GM12892 (cell line): ENCODE measurements at regions not wholly inside any gene's neighbourhood (a gene's known extent, or its start where the extent isn't known, plus 50 kb on each side); places are given as distances from the start of the nearest gene placed in this dataset.

Experiments
- DNase-seq: peaks from one replicate; pipeline ENCODE4 v3.0.0; 2011; ENCODE audit not compliant: insufficient read length
- FAIRE-seq: peaks from 2 replicates; lab custom pipeline; 2011; peaks lifted over from hg19 to GRCh38; lab: Jason Lieb, UNC
- POLR2A ChIP-seq: IDR thresholded peaks from 2 replicates; pipeline ENCODE4 v1.6.1; 2011; ENCODE audit warnings: low read depth, low read length, control low read depth
- POLR2AphosphoS5 ChIP-seq: IDR thresholded peaks from 2 replicates; pipeline ENCODE4 v1.6.1; 2011; ENCODE audit warnings: low read depth, low read length, control low read depth
- TAF1 ChIP-seq: IDR thresholded peaks from 2 replicates; pipeline ENCODE4 v1.6.1; 2011; ENCODE audit warnings: low read depth, mild to moderate bottlenecking, control low read depth, low read length, borderline replicate concordance

GRCh38 chr2:118339386-118339785 lies 251.1 kb downstream of the INSIG2 start:
- TF ChIP-seq POLR2A: no peak
- no peak for TF ChIP-seq TAF1
- TF ChIP-seq POLR2AphosphoS5: no peak
- no peak for FAIRE-seq
- no peak for DNase-seq

GRCh38 chr2:118333664-118334063 lies 245.4 kb downstream of the INSIG2 start:
- FAIRE-seq: no peak

GRCh38 chr2:118325321-118325955 lies 237.2 kb downstream of the INSIG2 start:
- TF ChIP-seq POLR2AphosphoS5 (no peak), POLR2A (no peak), TAF1 (no peak)
- FAIRE-seq: no peak
- DNase-seq: no peak

More at GRCh38 chr2:118333664-118334063, 245.4 kb downstream of the INSIG2 start:
- DNase-seq: no peak
- TF ChIP-seq TAF1: no peak
- no peak for TF ChIP-seq POLR2AphosphoS5
- no peak for TF ChIP-seq POLR2A

GRCh38 chr2:118322406-118322805 lies 234.1 kb downstream of the INSIG2 start:
- DNase-seq: no peak
- no peak for FAIRE-seq
- TF ChIP-seq POLR2A: no peak
- TF ChIP-seq TAF1: no peak
- TF ChIP-seq POLR2AphosphoS5: no peak

- no peak for TF ChIP-seq POLR2A
- TF ChIP-seq POLR2AphosphoS5: no peak
- TF ChIP-seq TAF1: no peak
- DNase-seq (no peak), FAIRE-seq (no peak)
Measured at GRCh38 chr2:118321432-118322105, 233.3 kb downstream of the INSIG2 start.

- DNase-seq (no peak), FAIRE-seq (no peak)
- no peak for TF ChIP-seq TAF1
- TF ChIP-seq POLR2AphosphoS5: no peak
- TF ChIP-seq POLR2A: no peak
Measured at GRCh38 chr2:118320658-118321057, 232.4 kb downstream of the INSIG2 start.

- TF ChIP-seq TAF1 (no peak), POLR2A (no peak), POLR2AphosphoS5 (no peak)
- DNase-seq (no peak), FAIRE-seq (no peak)
Measured at GRCh38 chr2:118320196-118320595, 231.9 kb downstream of the INSIG2 start.

- TF ChIP-seq POLR2AphosphoS5: no peak
- FAIRE-seq (no peak), DNase-seq (no peak)
Measured at GRCh38 chr2:118319271-118319684, 231.0 kb downstream of the INSIG2 start.

- FAIRE-seq: no peak
- no peak for TF ChIP-seq POLR2AphosphoS5
- no peak for DNase-seq
Measured at GRCh38 chr2:118315606-118316005, 227.3 kb downstream of the INSIG2 start.

GRCh38 chr2:118312969-118313756 lies 224.9 kb downstream of the INSIG2 start:
- FAIRE-seq (no peak), DNase-seq (no peak)
- TF ChIP-seq TAF1 (no peak), POLR2A (no peak), POLR2AphosphoS5 (no peak)

GRCh38 chr2:118310681-118311429 lies 222.6 kb downstream of the INSIG2 start:
- DNase-seq (peak; percentile 14), FAIRE-seq (no peak)
- TF ChIP-seq POLR2A: no peak
- TF ChIP-seq TAF1: no peak
- TF ChIP-seq POLR2AphosphoS5: no peak
